A549 (cell line): ENCODE measurements at regions not wholly inside any gene's neighbourhood (a gene's known extent, or its start where the extent isn't known, plus 50 kb on each side); places are given as distances from the start of the nearest gene placed in this dataset.
"Not testable (repeated sequence)": the region's sequence is repeated elsewhere in the genome, so short reads cannot be mapped to it uniquely, and the experiment has no call there.

ENCODE experiments used
- ATAC-seq, 2 experiments: fragments of 200-7000 bp in 1 of 2; fragments of >200 bp in 1 of 2; cut with Nextera tagmentation in 1 of 2; cut with Tn5 transposase in 1 of 2; 3 replicates each; pipeline versions ENCODE4 v1.8.0 to v1.9.1; 2018 to 2020; ENCODE audit warnings: mild to moderate bottlenecking in 1 of 2, moderate library complexity in 1 of 2
- CTCF ChIA-PET: fragments of 300-600 bp; sonication (Branson Sonifier 250); formaldehyde crosslinking; extraction: SDS; loops from one replicate; lab custom pipeline; 2021; ENCODE audit warnings: antibody characterized with exemption, inconsistent platforms; lab: Yijun Ruan, JAX
- POLR2A ChIA-PET: fragments of 350-600 bp; formaldehyde crosslinking; extraction: SDS; loops from one replicate; lab custom pipeline; 2021; ENCODE audit warnings: antibody characterized with exemption, inconsistent platforms; lab: Yijun Ruan, JAX
- DNase-seq, 2 experiments: peaks; one replicate each; pipeline versions ENCODE4 v3.0.0 to v3.0.0-alpha.2; 2011 to 2016; ENCODE audit warnings: low read depth in 1 of 2, low spot score in 1 of 2
- FAIRE-seq: peaks from 2 replicates; lab custom pipeline; 2011; peaks lifted over from hg19 to GRCh38; lab: Jason Lieb, UNC
- H3K27ac ChIP-seq, 2 experiments: fragments of >200 bp; sonication (Bioruptor Twin); formaldehyde crosslinking; 3 replicates each; pipeline ENCODE4 v1.5.1; 2016 to 2017
- H3K4me1 ChIP-seq: fragments of >200 bp; sonication (Bioruptor Twin); formaldehyde crosslinking; 3 replicates; pipeline ENCODE4 v1.6.1; 2016
- H3K4me2 ChIP-seq: fragments of >200 bp; sonication (Bioruptor Twin); formaldehyde crosslinking; 3 replicates; pipeline ENCODE4 v1.6.1; 2016
- H3K4me3 ChIP-seq: fragments of >200 bp; sonication (Bioruptor Twin); formaldehyde crosslinking; 3 replicates; pipeline ENCODE4 v1.5.1; 2016
- H3K9me3 ChIP-seq: fragments of >200 bp; sonication (Bioruptor Twin); formaldehyde crosslinking; 3 replicates; pipeline ENCODE4 v1.6.1; 2016
- EHF ChIP-seq: fragments of 250-450 bp; sonication (Bioruptor Pico); IDR thresholded peaks from 2 replicates; pipeline ENCODE4 v1.5.0; 2020; ENCODE audit warnings: mild to moderate bottlenecking
- EHMT2 ChIP-seq: fragments of 200-600 bp; sonication (generic); IDR thresholded peaks from 2 replicates; pipeline ENCODE4 v1.6.1; 2016; ENCODE audit warnings: antibody characterized with exemption, low read depth, mild to moderate bottlenecking, moderate library complexity
- ESRRA ChIP-seq: fragments of 150-350 bp; IDR thresholded peaks from 2 replicates; pipeline ENCODE4 v1.6.1; 2014; ENCODE audit warnings: mild to moderate bottlenecking, low read length, borderline replicate concordance
- FOSB ChIP-seq: fragments of 250-450 bp; sonication (Bioruptor Pico); IDR thresholded peaks from 2 replicates; pipeline ENCODE4 v1.5.0; 2020; ENCODE audit warnings: mild to moderate bottlenecking, moderate library complexity
- FOSL2 ChIP-seq, 2 experiments: fragments of 450-650 bp in 1 of 2; fragments of >200 bp in 1 of 2; sonication (Bioruptor Twin) in 1 of 2; formaldehyde crosslinking; IDR thresholded peaks; 2 replicates each; pipeline versions ENCODE4 v1.5.0 to v1.6.1; 2016 to 2020; ENCODE audit warnings: mild to moderate bottlenecking in 1 of 2, moderate library complexity in 1 of 2
- FOXS1 ChIP-seq: fragments of 250-450 bp; sonication (Bioruptor Pico); IDR thresholded peaks from 2 replicates; pipeline ENCODE4 v1.5.0; 2020; ENCODE audit warnings: mild to moderate bottlenecking, moderate library complexity
- HOXA7 ChIP-seq: fragments of 250-450 bp; sonication (Bioruptor Pico); IDR thresholded peaks from 2 replicates; pipeline ENCODE4 v1.5.0; 2020; ENCODE audit warnings: mild to moderate bottlenecking, moderate library complexity
- HOXB13 ChIP-seq: fragments of 250-450 bp; sonication (Bioruptor Pico); IDR thresholded peaks from 2 replicates; pipeline ENCODE4 v1.5.0; 2020; ENCODE audit warnings: low read depth, mild to moderate bottlenecking, moderate library complexity
- HOXB5 ChIP-seq: fragments of 250-450 bp; sonication (Bioruptor Pico); IDR thresholded peaks from 2 replicates; pipeline ENCODE4 v1.5.0; 2020; ENCODE audit warnings: mild to moderate bottlenecking, moderate library complexity
- KDM5A ChIP-seq: fragments of 200-600 bp; sonication (generic); IDR thresholded peaks from 2 replicates; pipeline ENCODE4 v1.6.1; 2016; ENCODE audit warnings: antibody characterized with exemption, mild to moderate bottlenecking
- RARB ChIP-seq: fragments of 250-450 bp; sonication (Bioruptor Pico); IDR thresholded peaks from 2 replicates; pipeline ENCODE4 v1.8.0; 2021; ENCODE audit warnings: mild to moderate bottlenecking, moderate library complexity
- SREBF2 ChIP-seq: fragments of 450-650 bp; IDR thresholded peaks from 2 replicates; pipeline ENCODE4 v1.6.1; 2014; ENCODE audit warnings: mild to moderate bottlenecking, moderate library complexity
- ZNF302 ChIP-seq: fragments of 250-450 bp; sonication (Bioruptor Pico); IDR thresholded peaks from 2 replicates; pipeline ENCODE4 v1.9.0; 2021; ENCODE audit warnings: inconsistent platforms, mild to moderate bottlenecking, moderate library complexity
- ZSCAN20 ChIP-seq: fragments of 250-450 bp; sonication (Bioruptor Pico); IDR thresholded peaks from 2 replicates; pipeline ENCODE4 v1.8.0; 2022; ENCODE audit warnings: mild to moderate bottlenecking, moderate library complexity
- WGBS: methylation state at CpG from one replicate; pipeline ENCODE4 v1.1.6; 2017; ENCODE audit errors: missing lambda C conversion rate; 5-methylcytosine and 5-hydroxymethylcytosine counted together
- TF ChIP-seq, protein P1 (sequence below): fragments of 450-650 bp; IDR thresholded peaks from 2 replicates; pipeline ENCODE4 v1.6.1; 2014; ENCODE audit warnings: antibody characterized with exemption
- TF ChIP-seq, protein P2 (sequence below): fragments of >200 bp; sonication (Bioruptor Twin); formaldehyde crosslinking; IDR thresholded peaks from 2 replicates; pipeline ENCODE4 v1.6.1; 2016
- TF ChIP-seq, protein P3 (sequence below): fragments of >200 bp; sonication (Bioruptor Twin); formaldehyde crosslinking; IDR thresholded peaks from 3 replicates; pipeline ENCODE4 v1.5.1; 2016
- TF ChIP-seq, protein P4 (sequence below): fragments of 250-450 bp; sonication (Bioruptor Pico); IDR thresholded peaks from 2 replicates; pipeline ENCODE4 v1.5.0; 2020; ENCODE audit warnings: low read depth, mild to moderate bottlenecking, moderate library complexity

DNA sequence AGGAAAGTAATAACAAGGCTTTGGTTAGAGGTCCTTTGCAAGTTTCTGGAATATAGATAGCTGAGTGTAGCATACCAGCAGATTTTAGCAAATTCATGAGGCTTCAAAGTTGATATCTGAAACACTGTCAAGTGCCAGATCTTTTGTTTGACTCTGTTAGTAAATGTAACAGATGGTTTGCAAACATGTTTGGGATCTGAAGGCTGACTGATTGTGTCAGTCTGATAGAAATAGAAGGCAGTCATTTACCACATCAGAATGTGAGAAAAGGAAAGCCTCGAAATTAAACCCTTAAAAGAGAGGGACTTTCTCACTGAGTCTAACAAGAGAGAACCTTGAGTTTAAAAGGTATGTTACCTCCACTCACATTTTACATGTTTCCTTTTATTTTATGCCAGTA, 371.5 kb downstream of the KIF2B start (continued):
- TF ChIP-seq HOXB13 (CRISPR knock-in tag) (no peak), FOSB (CRISPR knock-in tag) (no peak), ZSCAN20 (CRISPR knock-in tag) (no peak), KDM5A (no peak), FOSL2 (IDR thresholded peaks at IDR 0.05) (no peak), FOSL2 (CRISPR knock-in tag; IDR thresholded peaks at IDR 0.05) (no peak)
- TF ChIP-seq, protein P1, sequence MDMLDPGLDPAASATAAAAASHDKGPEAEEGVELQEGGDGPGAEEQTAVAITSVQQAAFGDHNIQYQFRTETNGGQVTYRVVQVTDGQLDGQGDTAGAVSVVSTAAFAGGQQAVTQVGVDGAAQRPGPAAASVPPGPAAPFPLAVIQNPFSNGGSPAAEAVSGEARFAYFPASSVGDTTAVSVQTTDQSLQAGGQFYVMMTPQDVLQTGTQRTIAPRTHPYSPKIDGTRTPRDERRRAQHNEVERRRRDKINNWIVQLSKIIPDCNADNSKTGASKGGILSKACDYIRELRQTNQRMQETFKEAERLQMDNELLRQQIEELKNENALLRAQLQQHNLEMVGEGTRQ: no peak

DNA sequence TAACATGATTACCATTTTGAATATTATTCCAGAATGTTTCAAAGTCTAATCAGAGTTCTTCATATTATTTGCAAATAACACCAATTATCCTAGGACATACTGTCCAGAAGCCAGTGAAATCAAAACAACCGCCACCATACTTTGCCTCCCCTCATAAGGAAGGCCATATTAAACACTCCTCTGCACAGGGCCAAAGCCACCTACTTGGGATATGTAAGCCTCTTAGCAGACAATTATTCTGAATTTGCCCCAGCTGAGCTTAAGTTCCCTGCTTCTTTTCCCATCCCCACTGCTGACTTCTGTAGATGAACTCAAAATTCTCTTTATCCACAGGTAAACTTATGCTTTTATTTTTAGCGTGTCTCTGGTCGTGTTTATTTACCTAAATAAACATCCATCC, 374.0 kb downstream of the KIF2B start:
- H3K27ac ChIP-seq: no peak overlapping the region
- no peak for ATAC-seq
- no peak overlapping the region for H3K4me2 ChIP-seq
- WGBS: 21% methylated on average over 3 of the region's 3 CpGs
- TF ChIP-seq FOSL2 (IDR thresholded peaks at IDR 0.05) (no peak), FOSL2 (CRISPR knock-in tag; IDR thresholded peaks at IDR 0.05) (no peak), ESRRA (no peak), HOXA7 (CRISPR knock-in tag) (no peak), ZNF302 (CRISPR knock-in tag) (no peak), KDM5A (no peak)
- TF ChIP-seq, protein P2, sequence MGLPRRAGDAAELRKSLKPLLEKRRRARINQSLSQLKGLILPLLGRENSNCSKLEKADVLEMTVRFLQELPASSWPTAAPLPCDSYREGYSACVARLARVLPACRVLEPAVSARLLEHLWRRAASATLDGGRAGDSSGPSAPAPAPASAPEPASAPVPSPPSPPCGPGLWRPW: no peak
- no peak for FAIRE-seq
- DNase-seq: no peak
- ChIA-PET CTCF (no interaction called here), POLR2A (no interaction called here)
- no peaks in the 10 kb centered on the region for H3K4me1 ChIP-seq
- no peak overlapping the region for H3K4me3 ChIP-seq
- no peaks in the 10 kb centered on the region for H3K9me3 ChIP-seq

DNA sequence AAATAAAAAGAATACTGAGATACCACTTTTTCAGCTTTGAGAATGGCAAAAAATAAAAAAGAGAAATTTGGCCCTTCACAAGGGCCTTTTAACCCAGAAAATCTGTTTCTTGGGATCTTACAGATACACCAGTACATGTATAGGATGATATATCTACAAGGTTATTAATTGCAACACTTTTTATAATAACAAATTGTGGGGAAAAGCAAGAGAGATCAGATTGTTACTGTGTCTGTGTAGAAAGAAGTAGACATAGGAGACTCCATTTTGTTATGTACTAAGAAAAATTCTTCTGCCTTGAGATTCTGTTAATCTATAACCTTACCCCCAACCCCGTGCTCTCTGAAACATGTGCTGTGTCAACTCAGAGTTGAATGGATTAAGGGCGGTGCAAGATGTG, 378.7 kb downstream of the KIF2B start:
- ATAC-seq, FAIRE-seq, H3K4me3 ChIP-seq, CTCF ChIA-PET, H3K27ac ChIP-seq, POLR2A ChIA-PET, H3K9me3 ChIP-seq, H3K4me1 ChIP-seq, H3K4me2 ChIP-seq, DNase-seq: not testable (repeated sequence)
- TF ChIP-seq ZNF302 (CRISPR knock-in tag) (peak; percentile 88; the same call in 1 of the 2 replicates), HOXB13 (CRISPR knock-in tag) (peak; percentile 66; the same call in 1 of the 2 replicates), EHF (CRISPR knock-in tag) (peak; percentile 93), HOXB5 (CRISPR knock-in tag) (peak; percentile 53; the same call in 1 of the 2 replicates), FOXS1 (CRISPR knock-in tag) (peak; percentile 88; the same call in 1 of the 2 replicates)
- WGBS: no CpG with 5 or more reads among the region's 2 CpGs

DNA sequence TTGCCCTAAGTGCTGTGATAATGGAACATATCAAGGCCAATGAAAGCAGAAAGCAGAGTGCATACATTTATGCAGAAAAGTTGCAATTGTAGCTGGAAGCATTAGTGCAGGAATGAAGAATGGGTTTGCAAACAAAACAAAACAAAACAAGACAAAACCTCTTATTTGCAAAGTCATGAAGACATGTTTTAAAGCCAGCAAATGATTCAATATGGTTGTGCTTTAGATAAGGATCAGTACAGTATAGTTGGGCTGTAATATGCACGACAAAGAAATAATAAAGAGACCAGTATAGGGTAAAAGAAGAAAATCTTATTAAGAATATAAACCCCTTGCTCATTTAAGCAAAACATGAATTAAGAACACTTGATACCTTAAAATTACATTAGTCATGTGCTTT, 398.1 kb downstream of the KIF2B start:
- WGBS: 2% methylated on average over 1 of the region's 1 CpG
- FAIRE-seq (no peak), DNase-seq (no peak), ATAC-seq (no peak)
- no peak overlapping the region for H3K27ac ChIP-seq
- CTCF ChIA-PET: no interaction called here
- H3K4me2 ChIP-seq: no peak overlapping the region
- POLR2A ChIA-PET: no interaction called here
- H3K4me3 ChIP-seq: no peak overlapping the region
- no peaks in the 10 kb centered on the region for H3K9me3 ChIP-seq
- no peak for TF ChIP-seq SREBF2
- no peak for TF ChIP-seq EHMT2
- TF ChIP-seq ZNF302 (CRISPR knock-in tag): no peak
- TF ChIP-seq, protein P3, sequence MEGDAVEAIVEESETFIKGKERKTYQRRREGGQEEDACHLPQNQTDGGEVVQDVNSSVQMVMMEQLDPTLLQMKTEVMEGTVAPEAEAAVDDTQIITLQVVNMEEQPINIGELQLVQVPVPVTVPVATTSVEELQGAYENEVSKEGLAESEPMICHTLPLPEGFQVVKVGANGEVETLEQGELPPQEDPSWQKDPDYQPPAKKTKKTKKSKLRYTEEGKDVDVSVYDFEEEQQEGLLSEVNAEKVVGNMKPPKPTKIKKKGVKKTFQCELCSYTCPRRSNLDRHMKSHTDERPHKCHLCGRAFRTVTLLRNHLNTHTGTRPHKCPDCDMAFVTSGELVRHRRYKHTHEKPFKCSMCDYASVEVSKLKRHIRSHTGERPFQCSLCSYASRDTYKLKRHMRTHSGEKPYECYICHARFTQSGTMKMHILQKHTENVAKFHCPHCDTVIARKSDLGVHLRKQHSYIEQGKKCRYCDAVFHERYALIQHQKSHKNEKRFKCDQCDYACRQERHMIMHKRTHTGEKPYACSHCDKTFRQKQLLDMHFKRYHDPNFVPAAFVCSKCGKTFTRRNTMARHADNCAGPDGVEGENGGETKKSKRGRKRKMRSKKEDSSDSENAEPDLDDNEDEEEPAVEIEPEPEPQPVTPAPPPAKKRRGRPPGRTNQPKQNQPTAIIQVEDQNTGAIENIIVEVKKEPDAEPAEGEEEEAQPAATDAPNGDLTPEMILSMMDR: no peak
- TF ChIP-seq, protein P4, sequence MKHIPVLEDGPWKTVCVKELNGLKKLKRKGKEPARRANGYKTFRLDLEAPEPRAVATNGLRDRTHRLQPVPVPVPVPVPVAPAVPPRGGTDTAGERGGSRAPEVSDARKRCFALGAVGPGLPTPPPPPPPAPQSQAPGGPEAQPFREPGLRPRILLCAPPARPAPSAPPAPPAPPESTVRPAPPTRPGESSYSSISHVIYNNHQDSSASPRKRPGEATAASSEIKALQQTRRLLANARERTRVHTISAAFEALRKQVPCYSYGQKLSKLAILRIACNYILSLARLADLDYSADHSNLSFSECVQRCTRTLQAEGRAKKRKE (CRISPR knock-in tag): no peak
- no peak for TF ChIP-seq RARB
- H3K4me1 ChIP-seq: no peaks in the 10 kb centered on the region
